ENCODE measurements at regions not wholly inside any gene's neighbourhood (a gene's known extent, or its start where the extent isn't known, plus 50 kb on each side); places are given as distances from the start of the nearest gene placed in this dataset.

- TF ChIP-seq CTCF (IDR thresholded peaks at IDR 0.05) (no peak), POLR2A (IDR thresholded peaks at IDR 0.05) (no peak)
Measured at GRCh38 chr2:156077041-156077742, 255.3 kb downstream of the NR4A2 start.

Data from right lobe of liver (tissue), 4 donors.